ENCODE measurements at regions not wholly inside any gene's neighbourhood (a gene's known extent, or its start where the extent isn't known, plus 50 kb on each side); places are given as distances from the start of the nearest gene placed in this dataset.

DNA sequence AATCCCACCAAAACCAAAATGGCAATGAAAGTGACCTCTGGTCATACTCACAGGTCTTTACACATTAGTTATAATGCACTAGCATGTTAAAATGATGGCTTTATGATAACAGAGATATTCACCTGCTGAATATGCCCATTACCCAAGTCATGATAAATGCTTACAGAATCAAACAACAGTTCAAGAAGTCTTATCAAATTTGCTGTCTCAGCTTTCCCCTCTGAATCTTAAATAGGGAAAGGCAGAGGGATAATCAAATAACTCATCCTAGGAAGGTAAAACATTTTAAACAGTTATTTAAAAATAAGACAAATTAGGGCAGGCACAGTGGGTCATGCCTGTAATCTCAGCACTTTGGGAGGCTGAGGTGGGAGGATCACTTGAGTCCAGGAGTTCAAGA, 52.8 kb upstream of the CRBN start:
- TF ChIP-seq, protein P1, sequence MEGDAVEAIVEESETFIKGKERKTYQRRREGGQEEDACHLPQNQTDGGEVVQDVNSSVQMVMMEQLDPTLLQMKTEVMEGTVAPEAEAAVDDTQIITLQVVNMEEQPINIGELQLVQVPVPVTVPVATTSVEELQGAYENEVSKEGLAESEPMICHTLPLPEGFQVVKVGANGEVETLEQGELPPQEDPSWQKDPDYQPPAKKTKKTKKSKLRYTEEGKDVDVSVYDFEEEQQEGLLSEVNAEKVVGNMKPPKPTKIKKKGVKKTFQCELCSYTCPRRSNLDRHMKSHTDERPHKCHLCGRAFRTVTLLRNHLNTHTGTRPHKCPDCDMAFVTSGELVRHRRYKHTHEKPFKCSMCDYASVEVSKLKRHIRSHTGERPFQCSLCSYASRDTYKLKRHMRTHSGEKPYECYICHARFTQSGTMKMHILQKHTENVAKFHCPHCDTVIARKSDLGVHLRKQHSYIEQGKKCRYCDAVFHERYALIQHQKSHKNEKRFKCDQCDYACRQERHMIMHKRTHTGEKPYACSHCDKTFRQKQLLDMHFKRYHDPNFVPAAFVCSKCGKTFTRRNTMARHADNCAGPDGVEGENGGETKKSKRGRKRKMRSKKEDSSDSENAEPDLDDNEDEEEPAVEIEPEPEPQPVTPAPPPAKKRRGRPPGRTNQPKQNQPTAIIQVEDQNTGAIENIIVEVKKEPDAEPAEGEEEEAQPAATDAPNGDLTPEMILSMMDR (conservative IDR thresholded peaks at IDR 0.05): no peak
- H3K27ac ChIP-seq: no peak overlapping the region

All from VCaP (cell line).